CD14-positive monocyte (primary cell): ENCODE measurements at regions not wholly inside any gene's neighbourhood (a gene's known extent, or its start where the extent isn't known, plus 50 kb on each side); places are given as distances from the start of the nearest gene placed in this dataset.

Source experiments
- DNase-seq, 3 donors: peaks; one replicate each; pipeline ENCODE4 v3.0.0-alpha.2; 2011 to 2022
- H2AFZ ChIP-seq: 2 replicates; pipeline ENCODE4 v1.6.0; 2012; ENCODE audit warnings: mild to moderate bottlenecking, low read depth, low read length, inconsistent platforms; ENCODE audit not compliant: insufficient read depth, poor library complexity, severe bottlenecking
- H3K27ac ChIP-seq, 2 donors: 1 replicate in 1 of 2; 2 replicates in 1 of 2; pipeline ENCODE4 v1.5.1; 2012 to 2013; ENCODE audit warnings: low read length in 2 of 2, control low read depth in 1 of 2, inconsistent platforms in 1 of 2, low read depth in 1 of 2, mild to moderate bottlenecking in 1 of 2
- H3K27me3 ChIP-seq, 2 donors: one replicate each; pipeline versions ENCODE4 v1.6.0 to v1.6.1; 2011 to 2013; ENCODE audit warnings: low read length in 2 of 2; ENCODE audit not compliant: control insufficient read depth in 2 of 2, insufficient read depth in 2 of 2
- H3K36me3 ChIP-seq, 2 donors: replicated peaks in 1 of 2; 1 replicate in 1 of 2; 2 replicates in 1 of 2; pipeline versions ENCODE4 v1.5.1 to v1.6.1; 2012 to 2013; ENCODE audit warnings: low read length in 2 of 2, control low read depth in 1 of 2, inconsistent platforms in 1 of 2, mild to moderate bottlenecking in 1 of 2; ENCODE audit not compliant: insufficient read depth in 2 of 2, control insufficient read depth in 1 of 2
- H3K4me1 ChIP-seq, 2 donors: 1 replicate in 1 of 2; 2 replicates in 1 of 2; pipeline versions ENCODE4 v1.5.1 to v1.6.1; 2012 to 2013; ENCODE audit warnings: low read length in 2 of 2, control low read depth in 1 of 2, inconsistent platforms in 1 of 2, mild to moderate bottlenecking in 1 of 2, moderate library complexity in 1 of 2; ENCODE audit not compliant: insufficient read depth in 2 of 2, control insufficient read depth in 1 of 2
- H3K4me2 ChIP-seq: replicated peaks from 2 replicates; pipeline ENCODE3; 2012; ENCODE audit warnings: low read length, moderate library complexity, mild to moderate bottlenecking; ENCODE audit not compliant: poor library complexity, severe bottlenecking; ENCODE audit errors: extremely low read depth
- H3K4me3 ChIP-seq, 3 experiments: fragments of 200-600 bp in 1 of 3; sonication (generic) in 1 of 3; replicated peaks in 1 of 3; 1 replicate in 2 of 3; 2 replicates in 1 of 3; pipeline ENCODE4 v1.5.1; 2011 to 2013; ENCODE audit warnings: low read length in 3 of 3, mild to moderate bottlenecking in 3 of 3, control low read depth in 2 of 3, low read depth in 2 of 3, inconsistent platforms in 1 of 3, moderate library complexity in 1 of 3
- H3K79me2 ChIP-seq: 2 replicates; pipeline ENCODE4 v1.6.0; 2012; ENCODE audit warnings: mild to moderate bottlenecking, control low read depth, inconsistent platforms, low read length, moderate library complexity; ENCODE audit not compliant: insufficient read depth
- H3K9ac ChIP-seq: 2 replicates; pipeline ENCODE4 v1.6.0; 2017; ENCODE audit warnings: low read length, mild to moderate bottlenecking; ENCODE audit not compliant: insufficient read depth, poor library complexity, severe bottlenecking
- H3K9me3 ChIP-seq, 2 donors: replicated peaks in 1 of 2; 1 replicate in 1 of 2; 2 replicates in 1 of 2; pipeline versions ENCODE4 v1.5.1 to v1.6.1; 2012 to 2013; ENCODE audit warnings: low read length in 2 of 2, control low read depth in 1 of 2; ENCODE audit not compliant: control insufficient read depth in 1 of 2, insufficient read depth in 1 of 2
- H4K20me1 ChIP-seq: 2 replicates; pipeline ENCODE4 v1.6.0; 2012; ENCODE audit warnings: mild to moderate bottlenecking, low read length, control low read depth, moderate library complexity; ENCODE audit not compliant: insufficient read depth
- H3K27ac Mint-ChIP-seq, 7 donors: one replicate each; pipeline ENCODE4 v1.8.0; 2020; ENCODE audit warnings: mild to moderate bottlenecking in 7 of 7, mixed read lengths in 7 of 7, moderate library complexity in 6 of 7, inconsistent platforms in 2 of 7
- H3K27me3 Mint-ChIP-seq, 3 donors: one replicate each; pipeline ENCODE4 v1.8.0; 2021 to 2022; ENCODE audit warnings: low read depth in 3 of 3, mild to moderate bottlenecking in 3 of 3, mixed read lengths in 3 of 3, moderate library complexity in 3 of 3, inconsistent platforms in 1 of 3
- H3K36me3 Mint-ChIP-seq, 2 donors: one replicate each; pipeline ENCODE4 v1.8.0; 2020; ENCODE audit warnings: mixed read lengths in 2 of 2, inconsistent platforms in 1 of 2, mild to moderate bottlenecking in 1 of 2
- H3K4me1 Mint-ChIP-seq: one replicate; pipeline ENCODE4 v1.8.0; 2020; ENCODE audit warnings: mild to moderate bottlenecking, mixed read lengths
- H3K4me3 Mint-ChIP-seq, 2 donors: one replicate each; pipeline ENCODE4 v1.8.0; 2020; ENCODE audit warnings: mild to moderate bottlenecking in 2 of 2, mixed read lengths in 2 of 2, moderate library complexity in 1 of 2
- H3K9me3 Mint-ChIP-seq, 7 donors: one replicate each; pipeline ENCODE4 v1.8.0; 2020 to 2022; ENCODE audit warnings: mixed read lengths in 7 of 7, mild to moderate bottlenecking in 6 of 7, moderate library complexity in 6 of 7, inconsistent platforms in 2 of 7
- WGBS: methylation state at CpG from one replicate; pipeline ENCODE4 v1.1.5; 2013; ENCODE audit warnings: missing lambda C conversion rate; ENCODE audit not compliant: insufficient coverage; 5-methylcytosine and 5-hydroxymethylcytosine counted together
- intact Hi-C, 2 donors: fragments of 100-400 bp; cut with micrococcal nuclease; formaldehyde crosslinking; loops; one replicate each; pipeline versions ENCODE4 v1.15.0 to v1.15.1; 2023
- TF ChIP-seq, protein P1 (sequence below): fragments of 200-600 bp; IDR thresholded peaks from one replicate; pipeline ENCODE4 v1.8.0; 2022; ENCODE audit warnings: antibody characterized with exemption, mild to moderate bottlenecking

DNA sequence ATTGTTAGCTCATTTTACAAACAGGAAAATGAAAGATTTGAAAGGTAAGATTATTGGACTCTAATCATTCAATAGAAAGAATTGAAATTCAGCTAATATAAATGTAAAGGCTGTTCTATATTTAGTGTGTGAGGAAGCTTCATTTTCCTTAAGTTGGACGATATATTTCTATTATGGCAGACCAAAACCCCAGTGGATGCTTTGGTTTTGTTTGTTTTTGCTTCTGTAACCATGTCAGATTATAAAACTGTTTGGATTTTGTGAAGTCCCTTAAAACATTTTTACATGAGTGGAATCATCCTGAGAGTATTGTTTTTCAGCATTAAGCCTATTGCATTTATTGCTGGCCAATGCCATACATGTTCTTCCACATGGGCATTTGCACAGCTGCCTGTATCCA lies 110.2 kb upstream of the ENPEP start:
- Mint-ChIP-seq H3K27me3 (peaks cover 0 to 3% (median 0%) of the 10 kb centered on the region in 3 donors), H3K27ac (no peak overlapping the region), H3K9me3 (peaks cover 0 to 6% (median 0%) of the 10 kb centered on the region in 7 donors), H3K4me1 (peaks cover 7% of the 10 kb centered on the region), H3K36me3 (no peaks in the 10 kb centered on the region), H3K4me3 (no peak overlapping the region)
- no peak overlapping the region for H3K4me3 ChIP-seq
- H4K20me1 ChIP-seq, result no peaks in the 10 kb centered on the region
- no peak overlapping the region for H3K9ac ChIP-seq
- TF ChIP-seq, protein P1, sequence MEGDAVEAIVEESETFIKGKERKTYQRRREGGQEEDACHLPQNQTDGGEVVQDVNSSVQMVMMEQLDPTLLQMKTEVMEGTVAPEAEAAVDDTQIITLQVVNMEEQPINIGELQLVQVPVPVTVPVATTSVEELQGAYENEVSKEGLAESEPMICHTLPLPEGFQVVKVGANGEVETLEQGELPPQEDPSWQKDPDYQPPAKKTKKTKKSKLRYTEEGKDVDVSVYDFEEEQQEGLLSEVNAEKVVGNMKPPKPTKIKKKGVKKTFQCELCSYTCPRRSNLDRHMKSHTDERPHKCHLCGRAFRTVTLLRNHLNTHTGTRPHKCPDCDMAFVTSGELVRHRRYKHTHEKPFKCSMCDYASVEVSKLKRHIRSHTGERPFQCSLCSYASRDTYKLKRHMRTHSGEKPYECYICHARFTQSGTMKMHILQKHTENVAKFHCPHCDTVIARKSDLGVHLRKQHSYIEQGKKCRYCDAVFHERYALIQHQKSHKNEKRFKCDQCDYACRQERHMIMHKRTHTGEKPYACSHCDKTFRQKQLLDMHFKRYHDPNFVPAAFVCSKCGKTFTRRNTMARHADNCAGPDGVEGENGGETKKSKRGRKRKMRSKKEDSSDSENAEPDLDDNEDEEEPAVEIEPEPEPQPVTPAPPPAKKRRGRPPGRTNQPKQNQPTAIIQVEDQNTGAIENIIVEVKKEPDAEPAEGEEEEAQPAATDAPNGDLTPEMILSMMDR, result no peak
- no peak for DNase-seq
- no peaks in the 10 kb centered on the region for H3K9me3 ChIP-seq
- no CpG with 5 or more reads among the region's 1 CpG for WGBS
- H3K27me3 ChIP-seq, result no peaks in the 10 kb centered on the region
- no peak overlapping the region for H2AFZ ChIP-seq
- no peaks in the 10 kb centered on the region for H3K79me2 ChIP-seq
- H3K4me1 ChIP-seq, result peaks cover 0 to 10% of the 10 kb centered on the region in 2 donors
- H3K36me3 ChIP-seq, result no peaks in the 10 kb centered on the region
- no peak overlapping the region for H3K27ac ChIP-seq
- intact Hi-C loops, result no loop called here
- no peak overlapping the region for H3K4me2 ChIP-seq

DNA sequence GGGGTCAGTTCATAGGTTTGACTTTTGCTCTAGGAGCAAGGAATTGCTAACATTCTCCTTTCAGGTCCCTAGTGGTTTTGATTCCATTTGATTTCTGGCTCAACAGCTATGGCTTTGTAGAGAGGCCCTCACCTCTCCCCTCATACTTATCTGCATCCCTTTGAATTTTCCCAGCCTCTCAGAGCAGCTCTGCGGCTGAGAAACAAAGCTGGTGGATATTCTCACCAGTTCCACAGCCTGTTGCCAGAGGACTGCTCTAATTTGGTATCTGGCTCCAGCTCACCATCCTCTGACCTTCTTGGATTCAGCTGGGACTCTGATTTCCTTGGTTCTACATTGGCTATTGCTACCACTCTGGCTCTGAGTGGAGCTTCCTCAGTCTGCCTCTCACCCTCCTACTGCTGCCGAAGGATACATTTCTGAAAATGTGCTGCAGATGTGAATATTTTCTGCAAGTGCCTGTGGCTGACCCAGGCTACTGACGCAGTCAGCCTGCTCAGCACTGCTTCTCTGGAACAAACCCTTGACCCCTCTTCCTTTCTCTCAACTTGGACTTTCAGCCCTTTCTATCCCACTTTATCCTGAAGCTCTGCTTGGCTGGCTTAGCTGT lies 110.9 kb upstream of the ENPEP start:
- intact Hi-C loops, result no loop called here
- H3K9me3 ChIP-seq, result no peaks in the 10 kb centered on the region
- peaks cover 0 to 10% of the 10 kb centered on the region in 2 donors for H3K4me1 ChIP-seq
- no peak overlapping the region for H3K27ac ChIP-seq
- no peak overlapping the region for H3K9ac ChIP-seq
- TF ChIP-seq, protein P1, result no peak
- DNase-seq, result no peak
- no peaks in the 10 kb centered on the region for H3K27me3 ChIP-seq
- no peaks in the 10 kb centered on the region for H3K79me2 ChIP-seq
- Mint-ChIP-seq H3K4me3 (no peak overlapping the region), H3K27me3 (peaks cover 0 to 3% (median 0%) of the 10 kb centered on the region in 3 donors), H3K4me1 (peaks cover 7% of the 10 kb centered on the region), H3K9me3 (peaks cover 0 to 6% (median 0%) of the 10 kb centered on the region in 7 donors), H3K36me3 (no peaks in the 10 kb centered on the region), H3K27ac (peak overlapping the region in 1 of 7 donors; percentile 61)
- no peak overlapping the region for H3K4me3 ChIP-seq
- H3K36me3 ChIP-seq, result no peaks in the 10 kb centered on the region
- H4K20me1 ChIP-seq, result no peaks in the 10 kb centered on the region
- no peak overlapping the region for H3K4me2 ChIP-seq
- H2AFZ ChIP-seq, result no peak overlapping the region
- WGBS, result 90% methylated on average over 2 of the region's 3 CpGs
